ENCODE measurements at regions not wholly inside any gene's neighbourhood (a gene's known extent, or its start where the extent isn't known, plus 50 kb on each side); places are given as distances from the start of the nearest gene placed in this dataset.

- Histone ChIP-seq H3K36me3 (ENCODE audit: control insufficient read depth in 4 of 4, insufficient read depth in 4 of 4, low read length in 3 of 4) (no peaks in the 10 kb centered on the region), H3K4me1 (ENCODE audit: control extremely low read depth in 1 of 4, control insufficient read depth in 4 of 4, insufficient read depth in 4 of 4, low read length in 3 of 4) (no peaks in the 10 kb centered on the region), H3K27me3 (replicated peaks in 2 of 5; ENCODE audit: control insufficient read depth in 4 of 5, insufficient read depth in 5 of 5, low read length in 4 of 5) (no peaks in the 10 kb centered on the region), H3K4me3 (ENCODE audit: control insufficient read depth in 1 of 7, extremely low read depth in 1 of 7, insufficient read depth in 4 of 7, low read depth in 2 of 7, low read length in 6 of 7) (no peak overlapping the region), H3K9me3 (ENCODE audit: control extremely low read depth in 1 of 5, control insufficient read depth in 4 of 5, insufficient read depth in 2 of 5, low read depth in 1 of 5, low read length in 4 of 5) (no peaks in the 10 kb centered on the region), H3K27ac (ENCODE audit: insufficient read depth in 1 of 2, low read depth in 1 of 2, low read length in 2 of 2, poor library complexity in 1 of 2, severe bottlenecking in 2 of 2) (no peak overlapping the region)
- WGBS (ENCODE audit: insufficient coverage) = 58% methylated on average over 3 of the region's 3 CpGs
- CTCF ChIA-PET = no interaction called here
- POLR2A ChIA-PET = no interaction called here
- no peak for DNase-seq
Observed at GRCh38 chr1:177517546-177517945, 346.8 kb downstream of the BRINP2 start.

- POLR2A ChIA-PET = no interaction called here
- H3K4me3 ChIP-seq (ENCODE audit: control insufficient read depth in 1 of 7, extremely low read depth in 1 of 7, insufficient read depth in 4 of 7, low read depth in 2 of 7, low read length in 6 of 7) = no peak overlapping the region
Observed at GRCh38 chr1:177514207-177514606, 343.4 kb downstream of the BRINP2 start.

DNA sequence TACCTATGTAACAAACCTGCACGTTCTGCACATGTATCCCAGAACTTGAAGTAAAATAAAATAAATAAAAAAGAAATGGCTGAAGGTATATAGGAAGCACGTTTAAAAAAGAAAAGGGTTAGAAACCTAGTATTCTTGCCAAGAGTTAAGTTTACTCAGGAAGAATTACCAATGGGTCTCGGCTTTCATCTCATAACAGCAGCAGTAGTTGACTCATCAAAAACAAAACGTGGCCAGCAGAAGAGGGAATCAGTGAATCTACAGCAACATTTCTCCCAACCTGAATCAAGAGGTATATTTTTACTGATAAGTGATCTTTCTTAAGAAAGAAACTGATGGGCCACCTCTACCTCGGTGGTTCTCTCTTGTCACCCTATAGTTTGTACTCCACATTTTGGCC is 340.3 kb downstream of the BRINP2 start:
- no peak for DNase-seq
- Histone ChIP-seq H3K4me1 (ENCODE audit: control extremely low read depth in 1 of 4, control insufficient read depth in 4 of 4, insufficient read depth in 4 of 4, low read length in 3 of 4) (no peaks in the 10 kb centered on the region), H3K27ac (ENCODE audit: insufficient read depth in 1 of 2, low read depth in 1 of 2, low read length in 2 of 2, poor library complexity in 1 of 2, severe bottlenecking in 2 of 2) (no peak overlapping the region), H3K4me3 (ENCODE audit: control insufficient read depth in 1 of 7, extremely low read depth in 1 of 7, insufficient read depth in 4 of 7, low read depth in 2 of 7, low read length in 6 of 7) (no peak overlapping the region), H3K27me3 (replicated peaks in 2 of 5; ENCODE audit: control insufficient read depth in 4 of 5, insufficient read depth in 5 of 5, low read length in 4 of 5) (no peaks in the 10 kb centered on the region), H3K36me3 (ENCODE audit: control insufficient read depth in 4 of 4, insufficient read depth in 4 of 4, low read length in 3 of 4) (no peaks in the 10 kb centered on the region), H3K9me3 (ENCODE audit: control extremely low read depth in 1 of 5, control insufficient read depth in 4 of 5, insufficient read depth in 2 of 5, low read depth in 1 of 5, low read length in 4 of 5) (no peaks in the 10 kb centered on the region)
- WGBS (ENCODE audit: insufficient coverage) = 83% methylated on average over 3 of the region's 5 CpGs
- ChIA-PET POLR2A (no interaction called here), CTCF (no interaction called here)

More at GRCh38 chr1:177514207-177514606, 343.4 kb downstream of the BRINP2 start:
- Histone ChIP-seq H3K27me3 (replicated peaks in 2 of 5; ENCODE audit: control insufficient read depth in 4 of 5, insufficient read depth in 5 of 5, low read length in 4 of 5) (no peaks in the 10 kb centered on the region), H3K4me1 (ENCODE audit: control extremely low read depth in 1 of 4, control insufficient read depth in 4 of 4, insufficient read depth in 4 of 4, low read length in 3 of 4) (no peaks in the 10 kb centered on the region), H3K9me3 (ENCODE audit: control extremely low read depth in 1 of 5, control insufficient read depth in 4 of 5, insufficient read depth in 2 of 5, low read depth in 1 of 5, low read length in 4 of 5) (no peaks in the 10 kb centered on the region), H3K27ac (ENCODE audit: insufficient read depth in 1 of 2, low read depth in 1 of 2, low read length in 2 of 2, poor library complexity in 1 of 2, severe bottlenecking in 2 of 2) (no peak overlapping the region), H3K36me3 (ENCODE audit: control insufficient read depth in 4 of 4, insufficient read depth in 4 of 4, low read length in 3 of 4) (no peaks in the 10 kb centered on the region)
- CTCF ChIA-PET = no interaction called here
- DNase-seq = no peak

DNA sequence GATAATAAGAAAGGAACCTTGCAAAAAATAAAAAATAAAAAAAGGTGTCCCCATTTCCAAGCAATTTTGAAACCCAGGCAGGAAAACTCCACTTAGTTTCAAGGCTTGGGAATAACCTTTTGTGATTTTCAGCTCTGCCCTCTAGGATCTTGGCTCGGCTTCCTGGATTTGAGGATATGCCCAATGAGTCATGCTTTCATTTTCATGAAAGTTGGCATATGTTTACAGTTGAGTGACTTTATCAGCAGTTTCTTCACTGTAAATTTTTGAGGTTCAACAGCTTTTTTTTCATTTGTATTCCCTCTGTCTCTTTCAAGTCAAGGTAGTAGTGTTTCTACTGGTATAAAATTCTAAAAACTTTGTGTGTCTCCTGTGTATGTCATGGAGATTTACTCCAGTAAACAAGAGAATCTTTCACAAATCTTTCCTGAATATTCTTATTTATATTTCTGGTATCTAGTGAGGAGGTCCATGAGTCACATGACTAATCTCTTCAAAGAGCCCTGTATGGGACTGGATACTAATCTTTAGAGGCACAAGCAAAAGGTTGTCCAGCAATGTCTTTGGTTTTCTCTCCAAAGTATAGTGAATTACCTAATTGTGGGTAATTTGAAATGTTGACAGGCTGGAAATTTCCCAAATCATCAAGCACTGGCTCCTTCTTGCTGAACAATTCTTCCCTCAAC is 335.3 kb downstream of the BRINP2 start:
- CTCF ChIA-PET = no interaction called here
- 100% methylated on average over 1 of the region's 1 CpG for WGBS (ENCODE audit: insufficient coverage)

GRCh38 chr1:177495878-177496277 is 325.1 kb downstream of the BRINP2 start:
- CTCF ChIA-PET = no interaction called here
- Histone ChIP-seq H3K4me3 (ENCODE audit: control insufficient read depth in 1 of 7, extremely low read depth in 1 of 7, insufficient read depth in 4 of 7, low read depth in 2 of 7, low read length in 6 of 7) (no peak overlapping the region), H3K4me1 (ENCODE audit: control extremely low read depth in 1 of 4, control insufficient read depth in 4 of 4, insufficient read depth in 4 of 4, low read length in 3 of 4) (no peaks in the 10 kb centered on the region), H3K9me3 (ENCODE audit: control extremely low read depth in 1 of 5, control insufficient read depth in 4 of 5, insufficient read depth in 2 of 5, low read depth in 1 of 5, low read length in 4 of 5) (peaks cover 0 to 7% (median 0%) of the 10 kb centered on the region in 5 experiments), H3K27ac (ENCODE audit: insufficient read depth in 1 of 2, low read depth in 1 of 2, low read length in 2 of 2, poor library complexity in 1 of 2, severe bottlenecking in 2 of 2) (no peak overlapping the region), H3K36me3 (ENCODE audit: control insufficient read depth in 4 of 4, insufficient read depth in 4 of 4, low read length in 3 of 4) (no peaks in the 10 kb centered on the region), H3K27me3 (replicated peaks in 2 of 5; ENCODE audit: control insufficient read depth in 4 of 5, insufficient read depth in 5 of 5, low read length in 4 of 5) (no peaks in the 10 kb centered on the region)
- DNase-seq = no peak
- POLR2A ChIA-PET = no interaction called here
- WGBS (ENCODE audit: insufficient coverage) = no CpG with 5 or more reads among the region's 2 CpGs

More for the DNA sequence above, 335.3 kb downstream of the BRINP2 start:
- Histone ChIP-seq H3K27me3 (replicated peaks in 2 of 5; ENCODE audit: control insufficient read depth in 4 of 5, insufficient read depth in 5 of 5, low read length in 4 of 5) (no peaks in the 10 kb centered on the region), H3K4me1 (ENCODE audit: control extremely low read depth in 1 of 4, control insufficient read depth in 4 of 4, insufficient read depth in 4 of 4, low read length in 3 of 4) (no peaks in the 10 kb centered on the region), H3K9me3 (ENCODE audit: control extremely low read depth in 1 of 5, control insufficient read depth in 4 of 5, insufficient read depth in 2 of 5, low read depth in 1 of 5, low read length in 4 of 5) (no peaks in the 10 kb centered on the region), H3K4me3 (ENCODE audit: control insufficient read depth in 1 of 7, extremely low read depth in 1 of 7, insufficient read depth in 4 of 7, low read depth in 2 of 7, low read length in 6 of 7) (no peak overlapping the region), H3K36me3 (ENCODE audit: control insufficient read depth in 4 of 4, insufficient read depth in 4 of 4, low read length in 3 of 4) (no peaks in the 10 kb centered on the region), H3K27ac (ENCODE audit: insufficient read depth in 1 of 2, low read depth in 1 of 2, low read length in 2 of 2, poor library complexity in 1 of 2, severe bottlenecking in 2 of 2) (no peak overlapping the region)
- DNase-seq = no peak
- POLR2A ChIA-PET = interaction anchor here (0.7 kb wide), 1 partner anchor 163 kb away, joined by 3 read pairs; no protein-coding TSS in a partner anchor

- CTCF ChIA-PET = no interaction called here
Observed at GRCh38 chr1:177490786-177491185, 320.0 kb downstream of the BRINP2 start.

GRCh38 chr1:177490036-177490639 is 319.4 kb downstream of the BRINP2 start:
- POLR2A ChIA-PET = no interaction called here
- H3K9me3 ChIP-seq (ENCODE audit: control extremely low read depth in 1 of 5, control insufficient read depth in 4 of 5, insufficient read depth in 2 of 5, low read depth in 1 of 5, low read length in 4 of 5) = peaks cover 0 to 2% (median 0%) of the 10 kb centered on the region in 5 experiments
- 82% methylated on average over 3 of the region's 6 CpGs for WGBS (ENCODE audit: insufficient coverage)
- H3K4me1 ChIP-seq (ENCODE audit: control extremely low read depth in 1 of 4, control insufficient read depth in 4 of 4, insufficient read depth in 4 of 4, low read length in 3 of 4) = no peaks in the 10 kb centered on the region
- H3K27ac ChIP-seq (ENCODE audit: insufficient read depth in 1 of 2, low read depth in 1 of 2, low read length in 2 of 2, poor library complexity in 1 of 2, severe bottlenecking in 2 of 2) = no peak overlapping the region
- DNase-seq = no peak
- no peak overlapping the region for H3K4me3 ChIP-seq (ENCODE audit: control insufficient read depth in 1 of 7, extremely low read depth in 1 of 7, insufficient read depth in 4 of 7, low read depth in 2 of 7, low read length in 6 of 7)
- H3K27me3 ChIP-seq (replicated peaks in 2 of 5; ENCODE audit: control insufficient read depth in 4 of 5, insufficient read depth in 5 of 5, low read length in 4 of 5) = no peaks in the 10 kb centered on the region
- CTCF ChIA-PET = no interaction called here
- H3K36me3 ChIP-seq (ENCODE audit: control insufficient read depth in 4 of 4, insufficient read depth in 4 of 4, low read length in 3 of 4) = no peaks in the 10 kb centered on the region

More at GRCh38 chr1:177490786-177491185, 320.0 kb downstream of the BRINP2 start:
- POLR2A ChIA-PET = no interaction called here
- DNase-seq = no peak
- Histone ChIP-seq H3K27ac (ENCODE audit: insufficient read depth in 1 of 2, low read depth in 1 of 2, low read length in 2 of 2, poor library complexity in 1 of 2, severe bottlenecking in 2 of 2) (no peak overlapping the region), H3K36me3 (ENCODE audit: control insufficient read depth in 4 of 4, insufficient read depth in 4 of 4, low read length in 3 of 4) (no peaks in the 10 kb centered on the region), H3K9me3 (ENCODE audit: control extremely low read depth in 1 of 5, control insufficient read depth in 4 of 5, insufficient read depth in 2 of 5, low read depth in 1 of 5, low read length in 4 of 5) (peaks cover 0 to 4% (median 0%) of the 10 kb centered on the region in 5 experiments), H3K4me3 (ENCODE audit: control insufficient read depth in 1 of 7, extremely low read depth in 1 of 7, insufficient read depth in 4 of 7, low read depth in 2 of 7, low read length in 6 of 7) (no peak overlapping the region), H3K27me3 (replicated peaks in 2 of 5; ENCODE audit: control insufficient read depth in 4 of 5, insufficient read depth in 5 of 5, low read length in 4 of 5) (no peaks in the 10 kb centered on the region), H3K4me1 (ENCODE audit: control extremely low read depth in 1 of 4, control insufficient read depth in 4 of 4, insufficient read depth in 4 of 4, low read length in 3 of 4) (no peaks in the 10 kb centered on the region)
- 82% methylated on average over 1 of the region's 2 CpGs for WGBS (ENCODE audit: insufficient coverage)

Data from common myeloid progenitor, CD34-positive (primary cell).